NT2/D1 (cell line): ENCODE measurements at regions not wholly inside any gene's neighbourhood (a gene's known extent, or its start where the extent isn't known, plus 50 kb on each side); places are given as distances from the start of the nearest gene placed in this dataset.

ENCODE experiments used
- DNase-seq: peaks from one replicate; pipeline ENCODE4 v3.0.0-alpha.2; 2011; ENCODE audit warnings: low read depth, low spot score
- H3K27me3 ChIP-seq: 2 replicates; pipeline ENCODE4 v1.6.0; 2011; ENCODE audit warnings: mild to moderate bottlenecking; ENCODE audit not compliant: insufficient read length, insufficient read depth
- H3K36me3 ChIP-seq: 2 replicates; pipeline ENCODE4 v1.6.1; 2011; ENCODE audit warnings: mild to moderate bottlenecking, low read length, mixed read lengths; ENCODE audit not compliant: insufficient read depth, insufficient read length
- H3K4me1 ChIP-seq: 2 replicates; pipeline ENCODE4 v1.5.1; 2011; ENCODE audit not compliant: insufficient read depth, insufficient read length
- H3K4me3 ChIP-seq: 2 replicates; pipeline ENCODE4 v1.5.1; 2011; ENCODE audit warnings: low read depth; ENCODE audit not compliant: insufficient read length
- H3K9ac ChIP-seq: 2 replicates; pipeline ENCODE4 v1.6.0; 2011; ENCODE audit warnings: low read depth; ENCODE audit not compliant: insufficient read length
- H3K9me3 ChIP-seq: 2 replicates; pipeline ENCODE4 v1.5.1; 2011; ENCODE audit warnings: mild to moderate bottlenecking, low read length; ENCODE audit not compliant: insufficient read depth
- SUZ12 ChIP-seq: IDR thresholded peaks from 2 replicates; pipeline ENCODE4 v1.6.1; 2011; ENCODE audit not compliant: insufficient read length, insufficient read depth; ENCODE audit errors: extremely low read depth
- YY1 ChIP-seq: IDR thresholded peaks from 2 replicates; pipeline ENCODE4 v1.6.1; 2011; ENCODE audit not compliant: insufficient read length, insufficient read depth
- ZNF274 ChIP-seq: IDR thresholded peaks from 2 replicates; pipeline ENCODE4 v1.6.1; 2011; ENCODE audit warnings: mild to moderate bottlenecking, low read depth, low read length

DNA sequence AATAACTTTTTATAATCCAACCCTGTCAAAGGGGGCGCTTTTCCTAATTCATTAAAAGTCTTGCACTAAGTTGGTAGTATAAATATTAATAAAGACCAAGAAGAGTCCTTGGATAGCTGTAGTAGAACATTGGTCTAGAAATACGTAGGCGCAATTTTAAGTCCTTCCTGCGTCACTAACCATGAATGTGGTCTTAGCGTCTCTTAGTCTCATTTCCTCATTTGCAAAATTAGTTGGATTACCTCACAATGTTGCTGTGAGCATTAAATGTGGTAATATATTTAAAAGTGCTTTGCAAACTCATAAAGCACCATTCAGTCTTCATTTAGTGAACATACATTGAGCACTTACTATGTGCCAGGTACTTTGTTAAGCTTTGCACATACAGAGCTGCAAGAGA lies 149.7 kb downstream of the AEBP2 start:
- no peaks in the 10 kb centered on the region for H3K27me3 ChIP-seq
- no peak for TF ChIP-seq ZNF274
- no peak for TF ChIP-seq SUZ12
- TF ChIP-seq YY1: no peak
- DNase-seq: no peak

DNA sequence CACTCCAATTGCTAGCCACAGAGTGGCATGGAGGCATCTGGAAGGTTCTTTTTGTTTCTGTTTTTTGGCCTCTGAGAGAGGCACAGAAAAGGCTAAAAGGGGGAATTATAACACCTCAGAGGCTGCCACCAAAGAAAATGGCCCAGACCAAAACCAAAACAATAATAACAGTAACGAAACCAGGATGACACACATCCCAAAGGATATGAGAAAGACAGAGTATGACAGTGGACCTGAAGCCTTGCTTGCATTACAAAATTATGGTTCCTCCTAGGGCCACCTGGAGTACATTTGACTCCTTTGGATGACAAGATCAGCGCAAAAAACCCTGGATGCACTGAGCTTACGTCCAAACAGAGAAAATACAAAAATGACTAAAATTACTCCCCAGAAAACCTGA lies 152.7 kb downstream of the AEBP2 start:
- Histone ChIP-seq H3K36me3 (no peaks in the 10 kb centered on the region), H3K9ac (no peak overlapping the region), H3K27me3 (no peaks in the 10 kb centered on the region), H3K4me3 (no peak overlapping the region), H3K9me3 (no peaks in the 10 kb centered on the region), H3K4me1 (no peaks in the 10 kb centered on the region)
- TF ChIP-seq SUZ12 (no peak), ZNF274 (no peak), YY1 (no peak)
- DNase-seq: no peak

More for the DNA sequence above, 149.7 kb downstream of the AEBP2 start:
- H3K9ac ChIP-seq: no peak overlapping the region
- H3K9me3 ChIP-seq: peaks cover 15% of the 10 kb centered on the region
- H3K4me3 ChIP-seq: no peak overlapping the region
- H3K4me1 ChIP-seq: no peaks in the 10 kb centered on the region
- H3K36me3 ChIP-seq: no peaks in the 10 kb centered on the region

DNA sequence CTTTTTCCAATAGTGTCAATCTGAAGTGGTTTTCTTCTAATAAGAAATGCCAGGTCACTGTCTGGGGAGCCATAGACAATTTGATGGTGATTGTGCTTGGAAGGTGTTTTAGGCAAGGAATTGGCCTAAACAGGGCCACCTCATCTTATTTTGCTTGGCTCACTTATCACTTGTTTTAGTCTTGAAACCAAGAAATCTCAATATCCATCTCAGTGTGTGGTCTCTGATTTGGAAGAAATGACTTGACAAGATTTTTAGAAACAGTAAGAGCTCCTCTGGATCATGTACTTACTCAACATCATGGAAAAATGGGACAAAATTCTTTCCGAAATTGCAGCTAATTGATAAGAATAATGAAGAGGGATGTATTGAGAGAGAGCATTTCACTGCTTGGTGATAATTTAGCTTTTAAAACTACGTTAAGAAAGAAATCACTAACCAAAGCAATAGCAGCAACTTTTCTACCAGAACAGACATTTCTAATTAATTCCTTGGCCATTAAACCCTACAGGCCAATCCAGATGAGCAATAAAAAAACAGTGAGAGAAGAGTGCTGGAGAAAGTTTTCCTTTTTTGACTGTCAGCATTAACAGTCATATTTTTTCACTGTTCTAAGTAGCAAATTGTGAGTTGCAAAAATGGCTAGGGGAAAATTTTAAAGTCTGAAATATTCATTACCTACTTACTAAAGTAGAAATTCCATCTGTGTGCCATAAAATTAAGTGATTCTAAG lies 157.3 kb downstream of the AEBP2 start:
- H3K27me3 ChIP-seq: no peaks in the 10 kb centered on the region
- no peaks in the 10 kb centered on the region for H3K4me1 ChIP-seq
- no peaks in the 10 kb centered on the region for H3K36me3 ChIP-seq
- H3K4me3 ChIP-seq: no peak overlapping the region
- H3K9me3 ChIP-seq: no peaks in the 10 kb centered on the region
- no peak for TF ChIP-seq YY1
- no peak for TF ChIP-seq SUZ12
- no peak for TF ChIP-seq ZNF274
- H3K9ac ChIP-seq: no peak overlapping the region
- no peak for DNase-seq

DNA sequence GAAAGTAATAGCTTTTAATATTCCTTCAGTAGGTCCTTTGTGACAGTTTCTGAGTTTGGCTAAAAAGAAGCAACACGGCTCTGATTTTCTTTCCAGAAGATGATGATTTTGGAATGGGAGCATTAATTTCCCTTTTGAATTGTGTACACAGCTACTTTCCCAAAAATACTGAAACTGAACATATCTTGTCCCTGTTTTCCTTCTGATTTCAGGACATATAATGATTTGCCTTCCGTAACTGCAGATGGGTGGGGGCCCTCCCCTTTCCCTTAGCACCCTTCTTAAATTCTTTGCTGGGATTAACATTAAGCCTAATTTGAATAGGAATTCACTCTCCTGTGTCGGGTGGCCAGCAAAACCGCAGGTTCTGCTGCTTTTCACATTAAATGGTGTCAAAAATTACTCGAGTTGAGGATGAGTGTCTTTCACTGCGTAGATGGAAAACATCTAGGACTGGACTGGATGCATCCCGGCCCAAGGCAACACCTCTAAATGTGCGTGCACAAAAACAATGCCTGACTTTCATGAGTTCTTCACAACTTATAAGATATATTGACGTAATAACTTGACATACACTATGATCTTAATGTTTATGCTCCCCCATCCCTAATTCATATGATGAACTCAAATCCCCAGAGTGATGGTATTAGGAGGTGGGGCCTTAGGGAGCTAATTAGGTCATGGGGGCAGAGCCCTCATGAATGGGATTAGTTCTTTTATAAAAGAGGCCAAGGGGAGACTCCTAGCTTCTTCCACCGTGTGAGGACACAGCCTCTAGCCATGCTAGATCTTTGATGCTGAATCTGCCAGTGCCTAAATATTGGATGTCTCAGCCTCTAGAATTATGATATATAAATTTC lies 158.1 kb downstream of the AEBP2 start:
- no peaks in the 10 kb centered on the region for H3K27me3 ChIP-seq

DNA sequence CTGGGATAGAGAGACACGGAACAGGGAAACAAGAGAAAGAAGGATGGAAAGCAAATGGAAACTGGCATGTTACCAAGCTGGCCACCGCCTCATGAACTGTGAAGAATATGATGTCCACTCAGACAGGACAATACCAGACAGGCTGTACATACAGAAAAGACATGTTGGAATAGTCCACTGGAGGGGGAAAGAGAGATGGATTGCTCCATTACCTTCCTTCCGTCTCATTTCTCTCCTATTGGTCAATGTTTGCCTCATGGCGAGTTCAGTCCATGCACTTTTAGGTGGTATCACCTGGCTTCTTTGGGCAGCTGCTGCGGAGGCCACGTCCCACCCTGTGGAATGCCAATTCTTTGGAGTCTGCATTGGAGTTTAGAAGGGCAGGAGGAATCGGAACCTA lies 166.4 kb downstream of the AEBP2 start:
- no peak for DNase-seq
- H3K27me3 ChIP-seq: no peaks in the 10 kb centered on the region
- TF ChIP-seq SUZ12: no peak
- TF ChIP-seq ZNF274: no peak
- no peak for TF ChIP-seq YY1
- no peaks in the 10 kb centered on the region for H3K4me1 ChIP-seq
- H3K36me3 ChIP-seq: no peaks in the 10 kb centered on the region
- no peak overlapping the region for H3K9ac ChIP-seq
- no peaks in the 10 kb centered on the region for H3K9me3 ChIP-seq
- no peak overlapping the region for H3K4me3 ChIP-seq

More for the DNA sequence above, 158.1 kb downstream of the AEBP2 start:
- Histone ChIP-seq H3K4me1 (no peaks in the 10 kb centered on the region), H3K36me3 (no peaks in the 10 kb centered on the region), H3K9ac (no peak overlapping the region), H3K9me3 (no peaks in the 10 kb centered on the region), H3K4me3 (no peak overlapping the region)
- peak; percentile 55 for DNase-seq
- TF ChIP-seq SUZ12 (no peak), YY1 (no peak), ZNF274 (no peak)

DNA sequence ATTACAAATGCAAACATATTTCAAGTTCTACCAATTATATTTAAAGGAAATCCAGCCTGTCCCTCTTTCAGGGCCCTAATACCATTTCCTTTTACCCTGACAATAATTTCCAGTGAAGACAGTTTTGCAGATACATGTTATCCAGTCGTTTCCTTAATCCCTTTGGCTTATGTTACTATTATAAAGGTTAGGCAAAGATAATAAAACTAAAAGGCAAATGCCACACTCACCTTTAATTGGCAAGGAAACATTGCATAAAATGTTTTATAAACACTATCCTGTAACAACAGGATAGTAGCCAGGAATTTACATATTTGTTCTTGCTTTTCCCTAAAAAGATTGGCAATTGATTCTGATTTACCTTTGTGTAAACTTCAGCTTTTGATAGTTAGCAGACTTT lies 168.7 kb downstream of the AEBP2 start:
- no peaks in the 10 kb centered on the region for H3K27me3 ChIP-seq
- no peak overlapping the region for H3K4me3 ChIP-seq
- TF ChIP-seq ZNF274 (no peak), YY1 (no peak), SUZ12 (no peak)
- H3K9me3 ChIP-seq: no peaks in the 10 kb centered on the region
- H3K4me1 ChIP-seq: no peaks in the 10 kb centered on the region
- no peaks in the 10 kb centered on the region for H3K36me3 ChIP-seq
- no peak overlapping the region for H3K9ac ChIP-seq
- DNase-seq: no peak

DNA sequence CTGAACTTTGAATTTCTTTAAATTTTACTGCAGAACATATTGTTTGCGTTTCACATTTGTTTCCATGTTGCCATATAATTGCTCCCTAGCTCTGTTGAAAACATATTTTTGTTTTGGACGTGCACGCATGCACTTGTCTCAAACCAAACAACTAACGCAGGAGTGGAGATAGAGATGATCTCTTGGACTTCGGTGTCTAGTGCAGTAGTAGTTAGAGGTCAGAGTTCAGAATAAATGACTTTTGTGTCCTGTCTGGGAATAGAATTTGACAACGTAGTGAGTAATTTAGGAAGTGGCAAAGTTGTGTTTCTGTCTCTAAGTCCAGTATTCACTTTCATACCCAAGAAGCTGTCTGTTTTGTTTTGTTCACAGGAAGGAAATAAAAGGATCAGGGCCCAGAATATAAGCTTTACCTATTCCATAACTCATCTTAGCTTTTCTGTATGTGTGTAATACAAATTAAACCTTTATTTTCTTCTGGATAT lies 173.8 kb downstream of the AEBP2 start:
- TF ChIP-seq ZNF274 (no peak), SUZ12 (no peak), YY1 (no peak)
- Histone ChIP-seq H3K9me3 (no peaks in the 10 kb centered on the region), H3K4me1 (no peaks in the 10 kb centered on the region), H3K36me3 (no peaks in the 10 kb centered on the region), H3K9ac (no peak overlapping the region), H3K4me3 (no peak overlapping the region), H3K27me3 (no peaks in the 10 kb centered on the region)
- DNase-seq: no peak
